A673 (cell line): ENCODE measurements at regions not wholly inside any gene's neighbourhood (a gene's known extent, or its start where the extent isn't known, plus 50 kb on each side); places are given as distances from the start of the nearest gene placed in this dataset.

Experiments
- BruUV-seq: library from RNA; stranded (reverse); fragments of 400-500 nt; replicated peaks from 2 replicates; lab custom pipeline; 2021; lab: Mats Ljungman, UMichigan
- CTCF ChIA-PET: fragments of 300-600 bp; sonication (Branson Sonifier 250); formaldehyde crosslinking; loops from one replicate; lab custom pipeline; 2022; ENCODE audit warnings: antibody characterized with exemption; lab: Charles Lee
- POLR2A ChIA-PET: fragments of 300-600 bp; sonication (Branson Sonifier 250); formaldehyde crosslinking; loops from one replicate; lab custom pipeline; 2022; ENCODE audit warnings: antibody characterized with exemption; ENCODE audit not compliant: low non-redundant PET; lab: Charles Lee
- DNase-seq: peaks from one replicate; pipeline ENCODE4 v3.0.0-alpha.2; 2015; ENCODE audit warnings: low spot score
- H3K27ac ChIP-seq: fragments of 200-600 bp; sonication (generic); 2 replicates; pipeline ENCODE4 v1.5.1; 2016; ENCODE audit warnings: mixed run types, low read depth, mild to moderate bottlenecking, mixed read lengths, antibody characterized with exemption, low read length; ENCODE audit not compliant: poor library complexity, severe bottlenecking
- H3K27me3 ChIP-seq: fragments of 200-600 bp; sonication (generic); replicated peaks from 2 replicates; pipeline ENCODE4 v1.6.1; 2017; ENCODE audit warnings: mixed run types, low read depth, mild to moderate bottlenecking, mixed read lengths, antibody characterized with exemption, low read length; ENCODE audit not compliant: insufficient read depth, poor library complexity
- H3K36me3 ChIP-seq: fragments of 200-600 bp; sonication (generic); 2 replicates; pipeline ENCODE4 v1.6.1; 2016; ENCODE audit warnings: mixed run types, mild to moderate bottlenecking, mixed read lengths, antibody characterized with exemption, low read length; ENCODE audit not compliant: insufficient read depth, poor library complexity, severe bottlenecking
- H3K4me1 ChIP-seq: fragments of 200-600 bp; sonication (generic); 2 replicates; pipeline ENCODE4 v1.6.1; 2017; ENCODE audit warnings: mixed run types, mild to moderate bottlenecking, mixed read lengths, antibody characterized with exemption, low read length; ENCODE audit not compliant: insufficient read depth, poor library complexity, severe bottlenecking
- H3K4me3 ChIP-seq: fragments of 200-600 bp; sonication (generic); 2 replicates; pipeline ENCODE4 v1.5.1; 2016; ENCODE audit warnings: low read depth, mixed run types, mild to moderate bottlenecking, mixed read lengths, low read length; ENCODE audit not compliant: poor library complexity, severe bottlenecking
- H3K9me3 ChIP-seq: fragments of 200-600 bp; sonication (generic); 2 replicates; pipeline ENCODE4 v1.6.1; 2016; ENCODE audit warnings: mixed run types, low read depth, mild to moderate bottlenecking, mixed read lengths, antibody characterized with exemption, low read length; ENCODE audit not compliant: poor library complexity, severe bottlenecking
- CTCF ChIP-seq: fragments of 300-800, 200-600 bp; sonication (generic); conservative IDR thresholded peaks from 2 replicates; pipeline ENCODE4 v1.5.1; 2017; ENCODE audit warnings: low read depth, mild to moderate bottlenecking, antibody characterized with exemption, low read length, moderate library complexity, mixed read lengths
- EZH2 ChIP-seq: fragments of 200-600 bp; sonication (generic); IDR thresholded peaks from 2 replicates; pipeline ENCODE4 v1.6.1; 2017; ENCODE audit warnings: borderline replicate concordance, low read depth, mild to moderate bottlenecking, mixed read lengths, antibody characterized with exemption, low read length; ENCODE audit not compliant: poor library complexity, severe bottlenecking
- intact Hi-C: fragments of 100-400 bp; cut with micrococcal nuclease; formaldehyde crosslinking; loops from one replicate; pipeline ENCODE4 v1.10.0; 2022; ENCODE audit not compliant: unreplicated experiment

GRCh38 chr7:49261928-49262327 is 337.6 kb downstream of the CDC14C start:
- CTCF ChIA-PET, result no interaction called here

GRCh38 chr7:49264530-49264929 is 340.2 kb downstream of the CDC14C start:
- BruUV-seq, result no TSS peak
- CTCF ChIA-PET, result no interaction called here
- Histone ChIP-seq H3K9me3 (no peaks in the 10 kb centered on the region), H3K27me3 (no peaks in the 10 kb centered on the region), H3K27ac (no peak overlapping the region), H3K4me1 (no peaks in the 10 kb centered on the region), H3K36me3 (no peaks in the 10 kb centered on the region), H3K4me3 (no peak overlapping the region)
- DNase-seq, result no peak
- intact Hi-C loops, result no loop called here
- POLR2A ChIA-PET, result no interaction called here
- no peak for TF ChIP-seq CTCF
- no peak for TF ChIP-seq EZH2

More at GRCh38 chr7:49261928-49262327, 337.6 kb downstream of the CDC14C start:
- DNase-seq, result no peak
- POLR2A ChIA-PET, result no interaction called here
- H3K36me3 ChIP-seq, result no peaks in the 10 kb centered on the region
- no peaks in the 10 kb centered on the region for H3K27me3 ChIP-seq
- intact Hi-C loops, result no loop called here
- no TSS peak for BruUV-seq
- no peaks in the 10 kb centered on the region for H3K9me3 ChIP-seq
- H3K4me1 ChIP-seq, result no peaks in the 10 kb centered on the region
- TF ChIP-seq CTCF, result no peak
- no peak for TF ChIP-seq EZH2
- no peak overlapping the region for H3K4me3 ChIP-seq
- H3K27ac ChIP-seq, result no peak overlapping the region

- Histone ChIP-seq H3K36me3 (no peaks in the 10 kb centered on the region), H3K4me1 (no peaks in the 10 kb centered on the region), H3K4me3 (no peak overlapping the region), H3K27ac (no peak overlapping the region), H3K9me3 (peaks cover 5% of the 10 kb centered on the region), H3K27me3 (no peaks in the 10 kb centered on the region)
- no TSS peak for BruUV-seq
- POLR2A ChIA-PET, result no interaction called here
- no peak for TF ChIP-seq EZH2
- TF ChIP-seq CTCF, result no peak
- intact Hi-C loops, result no loop called here
- DNase-seq, result no peak
- CTCF ChIA-PET, result no interaction called here
Observed at GRCh38 chr7:49273897-49274296, 349.6 kb downstream of the CDC14C start.
